Glutamatergic neuron (in vitro differentiated cells): ENCODE measurements at regions not wholly inside any gene's neighbourhood (a gene's known extent, or its start where the extent isn't known, plus 50 kb on each side); places are given as distances from the start of the nearest gene placed in this dataset.

Experiments used
- DNase-seq: peaks from one replicate; pipeline ENCODE4 v3.0.0; 2022
- H3K27ac Mint-ChIP-seq: one replicate; pipeline ENCODE4 v1.8.0; 2020; ENCODE audit warnings: mild to moderate bottlenecking, mixed read lengths, inconsistent platforms; ENCODE audit not compliant: unreplicated experiment
- H3K27me3 Mint-ChIP-seq: one replicate; pipeline ENCODE4 v1.8.0; 2020; ENCODE audit warnings: mild to moderate bottlenecking, moderate library complexity, mixed read lengths, inconsistent platforms; ENCODE audit not compliant: unreplicated experiment
- H3K36me3 Mint-ChIP-seq: one replicate; pipeline ENCODE4 v1.8.0; 2020; ENCODE audit warnings: mild to moderate bottlenecking, mixed read lengths, inconsistent platforms; ENCODE audit not compliant: unreplicated experiment
- H3K4me1 Mint-ChIP-seq: one replicate; pipeline ENCODE4 v1.8.0; 2020; ENCODE audit warnings: mild to moderate bottlenecking, low read depth, mixed read lengths, inconsistent platforms; ENCODE audit not compliant: unreplicated experiment
- H3K4me3 Mint-ChIP-seq: one replicate; pipeline ENCODE4 v1.8.0; 2020; ENCODE audit warnings: mild to moderate bottlenecking, mixed read lengths, inconsistent platforms; ENCODE audit not compliant: unreplicated experiment
- H3K9me3 Mint-ChIP-seq: one replicate; pipeline ENCODE4 v1.8.0; 2020; ENCODE audit warnings: mild to moderate bottlenecking, moderate library complexity, mixed read lengths, inconsistent platforms; ENCODE audit not compliant: unreplicated experiment
- CTCF ChIP-seq: fragments of 200-600 bp; sonication (generic); IDR thresholded peaks from one replicate; pipeline ENCODE4 v1.5.0; 2021; ENCODE audit not compliant: partially characterized antibody, unreplicated experiment

- no peak for DNase-seq
- TF ChIP-seq CTCF = no peak
Measured at GRCh38 chr19:28509079-28509895, 703.7 kb downstream of the UQCRFS1 start.

GRCh38 chr19:28508666-28509065, 704.3 kb downstream of the UQCRFS1 start:
- peaks cover 2% of the 10 kb centered on the region for H3K4me1 Mint-ChIP-seq
- H3K36me3 Mint-ChIP-seq = peaks cover 4% of the 10 kb centered on the region
- H3K27me3 Mint-ChIP-seq = no peaks in the 10 kb centered on the region
- H3K27ac Mint-ChIP-seq = no peak overlapping the region
- H3K4me3 Mint-ChIP-seq = no peak overlapping the region
- DNase-seq = no peak
- TF ChIP-seq CTCF = no peak
- no peaks in the 10 kb centered on the region for H3K9me3 Mint-ChIP-seq

More at GRCh38 chr19:28509079-28509895, 703.7 kb downstream of the UQCRFS1 start:
- Mint-ChIP-seq H3K27me3 (no peaks in the 10 kb centered on the region), H3K27ac (no peak overlapping the region), H3K4me3 (no peak overlapping the region), H3K9me3 (no peaks in the 10 kb centered on the region), H3K36me3 (peaks cover 4% of the 10 kb centered on the region), H3K4me1 (no peaks in the 10 kb centered on the region)

GRCh38 chr19:28505933-28506332, 707.0 kb downstream of the UQCRFS1 start:
- no peak overlapping the region for H3K27ac Mint-ChIP-seq
- no peak overlapping the region for H3K4me3 Mint-ChIP-seq
- H3K36me3 Mint-ChIP-seq = peaks cover 4% of the 10 kb centered on the region
- TF ChIP-seq CTCF = no peak
- no peaks in the 10 kb centered on the region for H3K27me3 Mint-ChIP-seq
- DNase-seq = no peak
- H3K9me3 Mint-ChIP-seq = peaks cover 2% of the 10 kb centered on the region
- H3K4me1 Mint-ChIP-seq = peaks cover 2% of the 10 kb centered on the region

GRCh38 chr19:28505134-28505533, 707.8 kb downstream of the UQCRFS1 start:
- H3K4me3 Mint-ChIP-seq = no peak overlapping the region
- peaks cover 4% of the 10 kb centered on the region for H3K36me3 Mint-ChIP-seq
- TF ChIP-seq CTCF = no peak
- no peaks in the 10 kb centered on the region for H3K27me3 Mint-ChIP-seq
- H3K9me3 Mint-ChIP-seq = peaks cover 2% of the 10 kb centered on the region
- DNase-seq = no peak
- H3K27ac Mint-ChIP-seq = no peak overlapping the region
- peaks cover 2% of the 10 kb centered on the region for H3K4me1 Mint-ChIP-seq

- Mint-ChIP-seq H3K27ac (no peak overlapping the region), H3K4me3 (no peak overlapping the region)
- DNase-seq = no peak
Measured at GRCh38 chr19:28504727-28505126, 708.2 kb downstream of the UQCRFS1 start.

More at GRCh38 chr19:28504727-28505126, 708.2 kb downstream of the UQCRFS1 start:
- H3K9me3 Mint-ChIP-seq = peaks cover 2% of the 10 kb centered on the region
- TF ChIP-seq CTCF = no peak
- H3K4me1 Mint-ChIP-seq = peaks cover 2% of the 10 kb centered on the region
- no peaks in the 10 kb centered on the region for H3K27me3 Mint-ChIP-seq
- peaks cover 4% of the 10 kb centered on the region for H3K36me3 Mint-ChIP-seq
